Stimulated activated CD4-positive, alpha-beta T cell treated with anti-CD3 and anti-CD28 coated beads, Interleukin-1b, Interleukin-23, amount 100 ng/mL, for 24 hours (primary cell): ENCODE measurements at regions not wholly inside any gene's neighbourhood (a gene's known extent, or its start where the extent isn't known, plus 50 kb on each side); places are given as distances from the start of the nearest gene placed in this dataset.

ENCODE experiments used
- DNase-seq, 4 experiments: peaks; one replicate each; pipeline ENCODE4 v3.0.0-alpha.2; 2020; ENCODE audit warnings: low read depth in 4 of 4, low spot score in 1 of 4

GRCh38 chr10:31081937-31082840, 50.5 kb upstream of the ZNF438 start:
- no peak for DNase-seq

GRCh38 chr10:31083765-31084184, 52.1 kb upstream of the ZNF438 start:
- DNase-seq, result peak; percentile 25 to 60 (median 38)

GRCh38 chr10:31087011-31087410, 55.3 kb upstream of the ZNF438 start:
- no peak for DNase-seq

GRCh38 chr10:31087851-31088250, 56.2 kb upstream of the ZNF438 start:
- DNase-seq, result no peak

- no peak for DNase-seq
Observed at GRCh38 chr10:31090894-31091607, 59.4 kb upstream of the ZNF438 start.

GRCh38 chr10:31095677-31096560, 64.3 kb upstream of the ZNF438 start:
- no peak for DNase-seq

- no peak for DNase-seq
Observed at GRCh38 chr10:31098046-31098445, 66.4 kb upstream of the ZNF438 start.

- DNase-seq, result no peak
Observed at GRCh38 chr10:31099094-31099493, 67.4 kb upstream of the ZNF438 start.

- DNase-seq, result peak in 3 of 4 experiments; percentile 21 to 58 (median 51)
Observed at GRCh38 chr10:31099664-31100063, 68.0 kb upstream of the ZNF438 start.

- no peak for DNase-seq
Observed at GRCh38 chr10:31100115-31100601, 68.5 kb upstream of the ZNF438 start.

GRCh38 chr10:31100662-31101061, 69.0 kb upstream of the ZNF438 start:
- no peak for DNase-seq

GRCh38 chr10:31101123-31101522, 69.5 kb upstream of the ZNF438 start:
- peak; percentile 25 to 58 (median 44) for DNase-seq

GRCh38 chr10:31102421-31102820, 70.8 kb upstream of the ZNF438 start:
- DNase-seq, result no peak

- no peak for DNase-seq
Observed at GRCh38 chr10:31103112-31103511, 71.4 kb upstream of the ZNF438 start.

GRCh38 chr10:31112961-31113360, 81.3 kb upstream of the ZNF438 start:
- no peak for DNase-seq

GRCh38 chr10:31116226-31116625, 84.6 kb upstream of the ZNF438 start:
- no peak for DNase-seq

- no peak for DNase-seq
Observed at GRCh38 chr10:31118556-31118955, 86.9 kb upstream of the ZNF438 start.

GRCh38 chr10:31120392-31120791, 88.7 kb upstream of the ZNF438 start:
- no peak for DNase-seq

GRCh38 chr10:31120961-31121685, 89.5 kb upstream of the ZNF438 start:
- DNase-seq, result no peak
